ENCODE measurements at regions not wholly inside any gene's neighbourhood (a gene's known extent, or its start where the extent isn't known, plus 50 kb on each side); places are given as distances from the start of the nearest gene placed in this dataset.

- DNase-seq (ENCODE audit: low read depth in 4 of 4, low spot score in 2 of 4): no peak
These were observed 131.6 kb downstream of the PTGER3 start for GRCh38 chr1:70916034-70916427.

GRCh38 chr1:70919706-70920323, 127.8 kb downstream of the PTGER3 start:
- no peak for DNase-seq (ENCODE audit: low read depth in 4 of 4, low spot score in 2 of 4)
